Vagina (tissue), 2 donors: ENCODE measurements at regions not wholly inside any gene's neighbourhood (a gene's known extent, or its start where the extent isn't known, plus 50 kb on each side); places are given as distances from the start of the nearest gene placed in this dataset.

Experiments used
- DNase-seq, 2 donors: peaks; one replicate each; pipeline ENCODE4 v3.0.0-alpha.2; 2017; ENCODE audit errors: extremely low spot score in 2 of 2
- H3K27ac ChIP-seq: fragments of 200-600 bp; sonication (generic); one replicate; pipeline ENCODE4 v1.5.1; 2019
- H3K27me3 ChIP-seq: fragments of 200-600 bp; sonication (generic); one replicate; pipeline ENCODE4 v1.5.1; 2019
- H3K36me3 ChIP-seq, 2 donors: fragments of 200-600 bp; sonication (generic); one replicate each; pipeline ENCODE4 v1.5.1; 2017 to 2019
- H3K4me1 ChIP-seq: fragments of 200-600 bp; sonication (generic); one replicate; pipeline ENCODE4 v1.5.1; 2019
- H3K4me3 ChIP-seq, 2 donors: fragments of 200-600 bp; sonication (generic); 1 replicate in 1 of 2; 2 replicates in 1 of 2; pipeline ENCODE4 v1.5.1; 2016 to 2019
- H3K9me3 ChIP-seq: fragments of 200-600 bp; sonication (generic); one replicate; pipeline ENCODE4 v1.5.1; 2019
- CTCF ChIP-seq, 3 experiments: fragments of 450-650 bp in 2 of 3; fragments of 200-600 bp in 1 of 3; sonication (generic) in 1 of 3; IDR thresholded peaks; one replicate each; pipeline ENCODE4 v1.5.1; 2017 to 2019; ENCODE audit warnings: antibody characterized with exemption in 3 of 3, mild to moderate bottlenecking in 2 of 3, moderate library complexity in 2 of 3
- POLR2A ChIP-seq, 2 donors: fragments of 450-650 bp; IDR thresholded peaks; one replicate each; pipeline ENCODE4 v1.6.1; 2017; ENCODE audit warnings: antibody characterized with exemption in 2 of 2, mild to moderate bottlenecking in 2 of 2, moderate library complexity in 2 of 2
- POLR2AphosphoS5 ChIP-seq, 2 donors: sonication (generic); formaldehyde crosslinking; IDR thresholded peaks; one replicate each; pipeline ENCODE4 v1.9.0; 2017; ENCODE audit warnings: antibody characterized with exemption in 2 of 2, mild to moderate bottlenecking in 2 of 2, low read depth in 1 of 2; ENCODE audit not compliant: insufficient read depth in 1 of 2
- intact Hi-C: fragments of 100-400 bp; cut with DNase I; formaldehyde crosslinking; loops from one replicate; pipeline ENCODE4 v1.15.1; 2023

GRCh38 chr4:94006932-94007331, 178.4 kb downstream of the ATOH1 start:
- no peak for TF ChIP-seq POLR2A (IDR thresholded peaks at IDR 0.05)
- no peak for TF ChIP-seq CTCF (IDR thresholded peaks at IDR 0.05)
- TF ChIP-seq POLR2AphosphoS5 (IDR thresholded peaks at IDR 0.05; ENCODE audit: insufficient read depth in 1 of 2, low read depth in 1 of 2) = no peak
- no peaks in the 10 kb centered on the region for H3K9me3 ChIP-seq
- DNase-seq = no peak
- no peak overlapping the region for H3K4me3 ChIP-seq
- H3K36me3 ChIP-seq = no peaks in the 10 kb centered on the region
- intact Hi-C loops = no loop called here
- H3K4me1 ChIP-seq = no peaks in the 10 kb centered on the region
- no peaks in the 10 kb centered on the region for H3K27me3 ChIP-seq
- no peak overlapping the region for H3K27ac ChIP-seq

DNA sequence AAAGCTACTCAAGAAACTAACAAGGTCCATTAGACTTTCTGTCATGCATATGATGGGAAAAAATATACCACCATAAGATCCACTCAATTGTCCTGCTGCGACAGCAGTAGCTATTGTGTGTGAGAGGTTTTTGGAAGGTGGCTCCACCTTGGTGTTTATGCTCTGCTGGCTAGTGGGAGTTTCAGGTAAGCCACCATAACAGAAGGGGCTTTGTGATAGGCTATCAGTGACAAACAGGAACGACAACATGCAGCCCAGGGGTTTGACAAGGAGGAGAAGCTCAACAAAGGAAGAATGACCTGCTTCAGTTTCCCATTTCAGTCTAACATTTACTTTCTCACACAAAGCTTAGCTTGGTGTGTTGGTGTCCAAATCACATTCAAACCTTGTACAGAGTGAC, 182.6 kb downstream of the ATOH1 start:
- TF ChIP-seq POLR2AphosphoS5 (IDR thresholded peaks at IDR 0.05; ENCODE audit: insufficient read depth in 1 of 2, low read depth in 1 of 2) = no peak
- TF ChIP-seq POLR2A (IDR thresholded peaks at IDR 0.05) = no peak
- no peak for TF ChIP-seq CTCF (IDR thresholded peaks at IDR 0.05)
- no peaks in the 10 kb centered on the region for H3K9me3 ChIP-seq
- H3K4me1 ChIP-seq = no peaks in the 10 kb centered on the region
- no peaks in the 10 kb centered on the region for H3K36me3 ChIP-seq
- intact Hi-C loops = no loop called here
- H3K27me3 ChIP-seq = no peaks in the 10 kb centered on the region
- no peak overlapping the region for H3K4me3 ChIP-seq
- DNase-seq = no peak
- H3K27ac ChIP-seq = no peak overlapping the region

DNA sequence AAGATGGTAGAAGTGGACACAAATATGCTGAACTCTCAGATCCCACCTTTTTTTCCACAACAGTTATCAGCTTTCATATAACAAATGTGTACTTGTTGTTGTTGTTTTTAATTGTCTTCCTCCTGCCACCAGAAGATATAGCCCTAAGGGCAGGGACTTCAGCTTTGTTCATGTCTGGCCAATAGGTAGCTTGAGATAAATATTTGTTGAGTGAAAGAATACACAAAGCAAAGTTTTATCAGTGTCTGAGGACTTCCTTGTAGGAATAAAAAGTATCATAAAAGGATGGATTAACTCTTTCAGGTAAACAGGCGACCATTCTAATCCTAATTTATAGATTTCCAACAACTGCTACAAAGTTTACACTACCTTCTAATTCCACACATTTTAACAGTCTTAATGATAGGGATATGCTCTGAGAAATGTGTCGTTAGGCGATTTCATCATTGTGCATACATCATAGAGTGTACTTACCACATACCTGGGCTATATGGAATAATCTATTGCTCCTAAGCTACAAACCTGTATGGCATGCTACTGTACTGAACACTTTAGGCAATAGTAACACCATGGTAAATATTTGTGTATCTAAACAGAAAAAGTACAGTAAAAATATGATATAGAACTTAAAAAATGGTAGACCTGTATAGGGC, 186.1 kb downstream of the ATOH1 start:
- intact Hi-C loops = no loop called here
- no peak overlapping the region for H3K4me3 ChIP-seq

GRCh38 chr4:94015956-94016355, 187.4 kb downstream of the ATOH1 start:
- no peak for DNase-seq
- no peak overlapping the region for H3K27ac ChIP-seq
- intact Hi-C loops = no loop called here
- H3K4me3 ChIP-seq = no peak overlapping the region
- H3K9me3 ChIP-seq = no peaks in the 10 kb centered on the region
- H3K4me1 ChIP-seq = no peaks in the 10 kb centered on the region
- no peaks in the 10 kb centered on the region for H3K36me3 ChIP-seq
- no peaks in the 10 kb centered on the region for H3K27me3 ChIP-seq
- TF ChIP-seq POLR2AphosphoS5 (IDR thresholded peaks at IDR 0.05; ENCODE audit: insufficient read depth in 1 of 2, low read depth in 1 of 2) (no peak), POLR2A (IDR thresholded peaks at IDR 0.05) (no peak)

More for the DNA sequence above, 186.1 kb downstream of the ATOH1 start:
- Histone ChIP-seq H3K27ac (no peak overlapping the region), H3K36me3 (no peaks in the 10 kb centered on the region), H3K4me1 (no peaks in the 10 kb centered on the region), H3K27me3 (no peaks in the 10 kb centered on the region), H3K9me3 (no peaks in the 10 kb centered on the region)
- no peak for TF ChIP-seq POLR2AphosphoS5 (IDR thresholded peaks at IDR 0.05; ENCODE audit: insufficient read depth in 1 of 2, low read depth in 1 of 2)
- TF ChIP-seq POLR2A (IDR thresholded peaks at IDR 0.05) = no peak
- TF ChIP-seq CTCF (IDR thresholded peaks at IDR 0.05) = no peak
- no peak for DNase-seq

DNA sequence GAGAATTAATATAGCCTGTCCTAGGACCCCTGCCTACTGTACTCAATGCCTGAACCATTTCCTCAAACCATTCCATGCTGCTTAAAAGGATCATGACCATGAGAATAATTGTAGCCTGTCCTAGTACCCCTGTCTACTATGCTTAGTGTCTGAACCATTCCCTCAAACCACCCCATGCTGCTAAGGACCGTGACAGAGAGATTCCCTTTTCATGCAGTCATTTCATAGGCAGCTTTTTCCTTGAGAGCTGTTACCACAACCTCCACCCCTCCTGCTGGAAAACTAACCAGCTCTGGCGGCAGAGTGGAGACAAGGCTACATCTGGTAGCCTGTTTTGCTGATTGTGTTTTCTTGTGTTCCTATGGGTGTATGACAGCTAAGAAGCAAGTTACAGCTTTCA, 174.9 kb upstream of the SMARCAD1 start:
- Histone ChIP-seq H3K27me3 (no peaks in the 10 kb centered on the region), H3K4me3 (no peak overlapping the region), H3K4me1 (no peaks in the 10 kb centered on the region), H3K9me3 (no peaks in the 10 kb centered on the region), H3K27ac (no peak overlapping the region), H3K36me3 (no peaks in the 10 kb centered on the region)
- TF ChIP-seq CTCF (IDR thresholded peaks at IDR 0.05) (no peak), POLR2A (IDR thresholded peaks at IDR 0.05) (no peak), POLR2AphosphoS5 (IDR thresholded peaks at IDR 0.05; ENCODE audit: insufficient read depth in 1 of 2, low read depth in 1 of 2) (no peak)
- DNase-seq = no peak
- intact Hi-C loops = no loop called here
